SK-N-SH (cell line): ENCODE measurements at regions not wholly inside any gene's neighbourhood (a gene's known extent, or its start where the extent isn't known, plus 50 kb on each side); places are given as distances from the start of the nearest gene placed in this dataset.

Experiments used
- CHD2 ChIP-seq: fragments of 150-350 bp; IDR thresholded peaks from 2 replicates; pipeline ENCODE4 v1.6.1; 2018; ENCODE audit warnings: low read length; ENCODE audit not compliant: partially characterized antibody
- CTCF ChIP-seq: fragments of 200-600 bp; sonication (generic); IDR thresholded peaks from 2 replicates; pipeline ENCODE4 v1.6.1; 2017; ENCODE audit warnings: antibody characterized with exemption, mild to moderate bottlenecking, moderate library complexity
- EP300 ChIP-seq, 2 experiments: IDR thresholded peaks; 2 replicates each; pipeline versions ENCODE4 v1.4.0 to v1.6.1; 2012; ENCODE audit warnings: borderline replicate concordance in 1 of 2, low read depth in 1 of 2, low read length in 1 of 2
- NFIC ChIP-seq: IDR thresholded peaks from 2 replicates; pipeline ENCODE4 v1.4.0; 2012; ENCODE audit warnings: borderline replicate concordance
- POLR2AphosphoS5 ChIP-seq: IDR thresholded peaks from 2 replicates; pipeline ENCODE4 v1.6.1; 2012; ENCODE audit warnings: low read depth, low read length
- RAD21 ChIP-seq: IDR thresholded peaks from 2 replicates; pipeline ENCODE4 v1.6.1; 2012; ENCODE audit warnings: mild to moderate bottlenecking, low read length
- RCOR1 ChIP-seq: fragments of 150-350 bp; IDR thresholded peaks from 2 replicates; pipeline ENCODE4 v1.6.1; 2017; ENCODE audit warnings: antibody characterized with exemption, low read length
- RFX5 ChIP-seq: IDR thresholded peaks from 2 replicates; pipeline ENCODE4 v1.6.1; 2012; ENCODE audit warnings: mild to moderate bottlenecking, improper control_type of control experiment, low read length
- SMC3 ChIP-seq: IDR thresholded peaks from 2 replicates; pipeline ENCODE4 v1.6.1; 2012; ENCODE audit warnings: low read depth, low read length, improper control_type of control experiment
- USF2 ChIP-seq: fragments of 150-350 bp; IDR thresholded peaks from 2 replicates; pipeline ENCODE4 v1.6.1; 2017; ENCODE audit warnings: antibody characterized with exemption, low read length, low read depth, borderline replicate concordance
- TF ChIP-seq, protein P1 (sequence below): IDR thresholded peaks from 2 replicates; pipeline ENCODE4 v1.4.0; 2012; ENCODE audit warnings: low read depth, borderline replicate concordance

- TF ChIP-seq RFX5, result no peak
- TF ChIP-seq NFIC, result no peak
- TF ChIP-seq EP300 (IDR thresholded peaks at IDR 0.05; ENCODE audit: borderline replicate concordance in 1 of 2, low read depth in 1 of 2, low read length in 1 of 2), result no peak
- no peak for TF ChIP-seq CTCF
- no peak for TF ChIP-seq SMC3
- TF ChIP-seq POLR2AphosphoS5, result no peak
- no peak for TF ChIP-seq CHD2
- no peak for TF ChIP-seq USF2
- TF ChIP-seq RCOR1, result no peak
- TF ChIP-seq RAD21, result no peak
- TF ChIP-seq, protein P1, sequence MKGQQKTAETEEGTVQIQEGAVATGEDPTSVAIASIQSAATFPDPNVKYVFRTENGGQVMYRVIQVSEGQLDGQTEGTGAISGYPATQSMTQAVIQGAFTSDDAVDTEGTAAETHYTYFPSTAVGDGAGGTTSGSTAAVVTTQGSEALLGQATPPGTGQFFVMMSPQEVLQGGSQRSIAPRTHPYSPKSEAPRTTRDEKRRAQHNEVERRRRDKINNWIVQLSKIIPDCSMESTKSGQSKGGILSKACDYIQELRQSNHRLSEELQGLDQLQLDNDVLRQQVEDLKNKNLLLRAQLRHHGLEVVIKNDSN, result no peak
Observed at GRCh38 chr1:56399326-56399725, 180.0 kb downstream of the PLPP3 start.
